Nephron progenitor cell (in vitro differentiated cells): ENCODE measurements at regions not wholly inside any gene's neighbourhood (a gene's known extent, or its start where the extent isn't known, plus 50 kb on each side); places are given as distances from the start of the nearest gene placed in this dataset.

Experiments
- DNase-seq: peaks from one replicate; pipeline ENCODE4 v3.0.0; 2021
- H3K27ac Mint-ChIP-seq: 2 replicates; pipeline ENCODE4 v1.8.0; 2021; ENCODE audit warnings: mild to moderate bottlenecking, moderate library complexity, mixed read lengths
- H3K27me3 Mint-ChIP-seq: 2 replicates; pipeline ENCODE4 v1.8.0; 2021; ENCODE audit warnings: mild to moderate bottlenecking, low read depth, mixed read lengths; ENCODE audit not compliant: poor library complexity
- H3K36me3 Mint-ChIP-seq: 2 replicates; pipeline ENCODE4 v1.8.0; 2021; ENCODE audit warnings: low read depth, mixed read lengths
- H3K4me1 Mint-ChIP-seq: 2 replicates; pipeline ENCODE4 v1.8.0; 2021; ENCODE audit warnings: mixed read lengths
- H3K4me3 Mint-ChIP-seq: 2 replicates; pipeline ENCODE4 v1.8.0; 2021; ENCODE audit warnings: mild to moderate bottlenecking, moderate library complexity, mixed read lengths
- H3K9me3 Mint-ChIP-seq: 2 replicates; pipeline ENCODE4 v1.8.0; 2021; ENCODE audit warnings: mild to moderate bottlenecking, moderate library complexity, mixed read lengths
- CTCF ChIP-seq: fragments of 200-600 bp; sonication (generic); IDR thresholded peaks from 2 replicates; pipeline ENCODE4 v1.5.0; 2021; ENCODE audit warnings: antibody characterized with exemption

DNA sequence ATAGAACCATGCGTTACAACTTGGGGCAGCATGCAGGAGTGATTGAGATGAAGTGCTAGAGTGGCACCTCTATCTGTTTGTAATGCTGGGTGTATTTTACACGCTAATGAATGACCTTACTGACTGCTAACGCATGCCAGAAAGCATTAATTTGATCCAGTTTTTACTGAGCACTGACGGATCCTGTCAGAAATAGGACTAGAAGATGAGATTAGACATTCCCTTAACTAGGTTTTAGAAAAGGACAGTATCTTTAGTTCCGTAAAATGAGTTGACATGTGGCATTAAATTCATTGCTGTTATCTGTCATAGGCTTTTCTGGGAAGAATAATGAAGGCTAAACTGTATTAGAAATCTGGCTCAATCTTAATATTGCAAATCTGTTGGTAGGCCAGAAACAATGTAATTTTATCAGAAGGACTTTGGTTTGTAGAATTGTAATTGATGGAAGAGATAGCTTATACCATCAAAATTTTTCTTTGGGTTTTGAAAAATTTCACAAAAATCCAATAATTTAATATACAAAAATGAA, 140.4 kb upstream of the WDFY3 start:
- H3K27ac Mint-ChIP-seq = no peak overlapping the region
- H3K9me3 Mint-ChIP-seq = peaks cover 6% of the 10 kb centered on the region
- no peak for TF ChIP-seq CTCF

DNA sequence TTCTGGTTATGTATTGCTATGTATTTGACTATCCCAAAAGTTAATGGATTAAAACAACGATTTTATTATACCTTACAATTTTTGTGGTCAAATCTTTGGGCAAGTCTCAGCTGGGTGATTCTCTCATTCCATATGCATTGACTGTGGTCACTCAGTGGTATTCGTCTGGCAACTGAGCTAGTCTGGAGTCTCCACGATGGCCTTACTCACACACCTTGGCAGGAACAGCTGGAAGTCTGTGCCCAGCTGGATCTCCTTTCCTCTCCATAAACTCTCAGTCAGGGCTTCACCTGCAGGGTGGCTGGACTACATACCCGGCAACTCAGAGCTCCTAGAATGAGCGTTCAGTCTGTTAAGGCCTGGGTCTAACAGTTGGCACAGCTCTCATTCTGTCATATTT, 141.1 kb upstream of the WDFY3 start:
- no peak for DNase-seq
- no peak for TF ChIP-seq CTCF
- H3K27me3 Mint-ChIP-seq = peaks cover 8% of the 10 kb centered on the region
- H3K9me3 Mint-ChIP-seq = peaks cover 6% of the 10 kb centered on the region
- H3K4me1 Mint-ChIP-seq = no peaks in the 10 kb centered on the region
- no peaks in the 10 kb centered on the region for H3K36me3 Mint-ChIP-seq
- H3K27ac Mint-ChIP-seq = no peak overlapping the region
- H3K4me3 Mint-ChIP-seq = no peak overlapping the region

More for the DNA sequence above, 140.4 kb upstream of the WDFY3 start:
- Mint-ChIP-seq H3K4me1 (no peaks in the 10 kb centered on the region), H3K36me3 (no peaks in the 10 kb centered on the region), H3K27me3 (peaks cover 8% of the 10 kb centered on the region), H3K4me3 (no peak overlapping the region)
- DNase-seq = no peak

DNA sequence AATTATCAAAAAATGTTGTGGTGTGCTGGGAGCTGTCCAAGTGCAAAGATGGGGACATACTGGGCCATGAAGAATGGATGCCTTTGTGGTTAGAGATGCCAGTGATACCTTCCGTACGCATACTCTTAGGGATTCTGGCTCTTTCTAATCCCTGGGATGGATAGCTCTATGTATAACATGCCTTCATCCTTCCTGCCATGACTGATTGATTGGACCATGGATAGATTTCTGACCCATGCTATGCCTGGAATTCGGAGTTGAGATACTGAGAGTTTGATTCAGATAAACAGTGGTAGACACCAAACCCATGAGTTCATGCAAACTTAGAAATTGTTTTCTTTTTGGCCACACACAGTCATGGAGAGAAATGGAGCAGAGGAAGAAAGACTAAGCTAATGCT, 147.2 kb upstream of the WDFY3 start:
- DNase-seq = no peak
- Mint-ChIP-seq H3K4me3 (no peak overlapping the region), H3K4me1 (no peaks in the 10 kb centered on the region), H3K36me3 (no peaks in the 10 kb centered on the region), H3K27me3 (peaks cover 6% of the 10 kb centered on the region), H3K9me3 (peaks cover 15% of the 10 kb centered on the region), H3K27ac (no peak overlapping the region)
- no peak for TF ChIP-seq CTCF

GRCh38 chr4:85114526-85114925, 148.0 kb upstream of the WDFY3 start:
- Mint-ChIP-seq H3K36me3 (no peaks in the 10 kb centered on the region), H3K27me3 (peaks cover 6% of the 10 kb centered on the region), H3K9me3 (peaks cover 20% of the 10 kb centered on the region), H3K4me1 (no peaks in the 10 kb centered on the region), H3K4me3 (no peak overlapping the region), H3K27ac (no peak overlapping the region)
- no peak for TF ChIP-seq CTCF
- no peak for DNase-seq

DNA sequence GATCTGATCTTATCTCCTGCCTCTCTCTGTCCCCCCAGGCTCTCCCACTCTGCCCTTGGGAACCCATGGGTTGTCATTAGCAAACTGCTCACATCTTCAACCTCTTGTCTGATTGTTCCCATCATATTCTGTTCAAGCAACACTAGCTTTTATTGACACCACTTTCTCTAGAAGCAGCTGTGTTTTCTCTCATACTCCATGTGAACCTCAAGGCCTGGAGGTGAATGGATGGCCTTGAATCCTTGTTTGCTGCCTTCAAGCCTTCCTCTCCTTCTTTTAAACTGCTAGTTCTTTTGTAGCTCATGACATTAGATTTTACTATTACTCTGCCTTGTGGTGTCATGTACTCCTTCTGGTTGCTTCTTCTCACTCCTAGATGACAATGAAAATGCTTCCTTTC, 149.5 kb upstream of the WDFY3 start:
- H3K4me1 Mint-ChIP-seq = no peaks in the 10 kb centered on the region
- no peak for TF ChIP-seq CTCF
- H3K27me3 Mint-ChIP-seq = peaks cover 3% of the 10 kb centered on the region

GRCh38 chr4:85125688-85126087, 159.2 kb upstream of the WDFY3 start:
- TF ChIP-seq CTCF = no peak
- no peak overlapping the region for H3K27ac Mint-ChIP-seq
- H3K9me3 Mint-ChIP-seq = peaks cover 5% of the 10 kb centered on the region
- H3K27me3 Mint-ChIP-seq = no peaks in the 10 kb centered on the region
- peaks cover 48% of the 10 kb centered on the region for H3K4me1 Mint-ChIP-seq
- H3K4me3 Mint-ChIP-seq = no peak overlapping the region
- DNase-seq = no peak
- no peaks in the 10 kb centered on the region for H3K36me3 Mint-ChIP-seq

More for the DNA sequence above, 149.5 kb upstream of the WDFY3 start:
- Mint-ChIP-seq H3K4me3 (no peak overlapping the region), H3K9me3 (peaks cover 19% of the 10 kb centered on the region), H3K27ac (no peak overlapping the region), H3K36me3 (no peaks in the 10 kb centered on the region)
- no peak for DNase-seq
